Fibroblast of pulmonary artery (primary cell): ENCODE measurements at regions not wholly inside any gene's neighbourhood (a gene's known extent, or its start where the extent isn't known, plus 50 kb on each side); places are given as distances from the start of the nearest gene placed in this dataset.

Source experiments
- DNase-seq: peaks from one replicate; pipeline ENCODE4 v3.0.0-alpha.2; 2010; ENCODE audit warnings: low read depth
- H3K4me3 ChIP-seq: replicated peaks from 2 replicates; pipeline ENCODE4 v1.5.1; 2011; ENCODE audit warnings: low read depth, mild to moderate bottlenecking, control low read depth, low read length, moderate library complexity
- TF ChIP-seq, protein P1 (sequence below): IDR thresholded peaks from 2 replicates; pipeline ENCODE4 v1.5.1; 2011; ENCODE audit warnings: mild to moderate bottlenecking, control low read depth, low read length, inconsistent platforms; ENCODE audit errors: missing control alignments

DNA sequence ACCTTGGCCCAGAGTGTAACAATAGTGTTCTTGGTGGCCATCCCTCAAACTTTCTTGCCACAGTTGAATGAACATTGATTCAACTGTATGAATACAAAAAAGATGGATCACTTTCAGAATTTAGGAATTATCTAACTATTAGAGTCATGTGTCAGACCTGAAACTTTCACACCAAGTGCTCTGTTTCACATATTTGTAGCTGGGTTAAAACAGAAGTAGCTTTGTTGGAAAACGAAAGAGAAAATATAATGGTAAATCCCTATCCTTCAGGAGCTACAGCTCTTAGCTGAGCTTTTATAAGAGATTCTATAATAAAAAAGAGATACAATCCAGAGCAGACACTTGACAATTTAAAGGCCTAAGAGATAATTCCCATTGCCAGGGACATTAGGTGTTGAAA, 719.3 kb downstream of the JRKL start:
- TF ChIP-seq, protein P1, sequence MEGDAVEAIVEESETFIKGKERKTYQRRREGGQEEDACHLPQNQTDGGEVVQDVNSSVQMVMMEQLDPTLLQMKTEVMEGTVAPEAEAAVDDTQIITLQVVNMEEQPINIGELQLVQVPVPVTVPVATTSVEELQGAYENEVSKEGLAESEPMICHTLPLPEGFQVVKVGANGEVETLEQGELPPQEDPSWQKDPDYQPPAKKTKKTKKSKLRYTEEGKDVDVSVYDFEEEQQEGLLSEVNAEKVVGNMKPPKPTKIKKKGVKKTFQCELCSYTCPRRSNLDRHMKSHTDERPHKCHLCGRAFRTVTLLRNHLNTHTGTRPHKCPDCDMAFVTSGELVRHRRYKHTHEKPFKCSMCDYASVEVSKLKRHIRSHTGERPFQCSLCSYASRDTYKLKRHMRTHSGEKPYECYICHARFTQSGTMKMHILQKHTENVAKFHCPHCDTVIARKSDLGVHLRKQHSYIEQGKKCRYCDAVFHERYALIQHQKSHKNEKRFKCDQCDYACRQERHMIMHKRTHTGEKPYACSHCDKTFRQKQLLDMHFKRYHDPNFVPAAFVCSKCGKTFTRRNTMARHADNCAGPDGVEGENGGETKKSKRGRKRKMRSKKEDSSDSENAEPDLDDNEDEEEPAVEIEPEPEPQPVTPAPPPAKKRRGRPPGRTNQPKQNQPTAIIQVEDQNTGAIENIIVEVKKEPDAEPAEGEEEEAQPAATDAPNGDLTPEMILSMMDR = no peak
- no peak for DNase-seq
- H3K4me3 ChIP-seq = no peak overlapping the region

DNA sequence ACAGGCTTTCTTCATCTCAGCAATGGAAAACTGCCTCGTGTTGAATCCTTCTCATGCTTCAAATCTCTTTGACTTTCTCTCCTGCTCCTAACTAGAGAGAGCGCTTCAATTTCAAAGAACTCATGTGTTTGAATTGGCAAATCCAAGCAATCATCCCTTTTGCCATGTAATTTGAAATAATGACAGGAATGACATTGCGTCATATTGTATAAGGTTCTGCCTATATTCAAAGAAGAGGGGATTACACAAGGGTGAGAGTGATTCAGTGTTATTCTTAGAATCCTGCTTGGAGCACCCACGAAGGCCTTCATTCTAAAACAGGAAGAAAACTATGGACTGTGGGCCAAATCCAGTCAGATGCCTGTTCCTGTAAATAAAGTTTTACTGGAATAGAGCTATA, 720.6 kb downstream of the JRKL start:
- TF ChIP-seq, protein P1 = no peak
- peak; percentile 31 for DNase-seq
- no peak overlapping the region for H3K4me3 ChIP-seq

DNA sequence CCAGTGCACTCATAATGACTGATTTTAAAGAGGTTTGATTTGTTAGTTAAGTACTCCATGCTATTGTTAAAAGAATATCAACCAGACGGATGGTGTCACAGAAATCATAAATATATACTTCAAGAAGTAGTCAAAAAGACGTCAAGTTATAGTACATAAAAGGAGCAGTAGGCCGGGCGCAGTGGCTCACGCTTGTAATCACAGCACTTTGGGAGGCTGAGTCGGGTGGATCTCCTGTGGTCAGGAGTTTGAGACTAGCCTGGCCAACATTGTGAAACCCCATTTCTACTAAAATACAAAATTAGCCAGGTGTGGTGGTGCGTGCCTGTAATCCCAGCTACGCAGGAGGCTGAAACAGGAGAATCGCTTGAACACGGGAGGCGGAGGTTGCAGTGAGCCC, 721.7 kb downstream of the JRKL start:
- no peak for DNase-seq
- H3K4me3 ChIP-seq = no peak overlapping the region
- TF ChIP-seq, protein P1 = no peak

DNA sequence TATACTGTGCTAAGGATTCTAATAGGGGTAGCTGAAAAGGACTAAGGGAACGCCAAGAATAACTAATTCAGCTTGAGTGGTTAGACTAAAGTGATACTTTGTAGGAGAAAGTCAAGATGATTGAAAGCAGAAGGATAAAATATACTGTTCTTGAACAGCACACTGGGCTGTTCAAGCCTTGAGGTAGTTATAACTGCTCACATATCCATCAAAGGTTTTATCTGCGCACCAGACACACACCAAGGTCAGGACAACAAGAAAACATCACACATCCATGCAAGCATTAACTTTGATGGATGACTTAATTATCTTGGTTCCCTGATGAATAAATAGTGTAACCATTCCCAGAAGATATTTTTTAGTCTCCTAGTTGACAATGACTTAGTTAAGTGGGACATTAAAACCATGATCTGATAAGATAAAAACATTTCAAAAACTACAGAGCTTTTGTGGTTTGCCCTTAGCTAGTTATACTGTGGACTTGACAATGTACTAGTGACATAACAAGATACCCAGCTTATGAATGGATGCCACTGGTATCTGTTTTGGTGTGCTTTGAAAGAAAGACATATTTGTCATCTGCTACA, 728.9 kb downstream of the JRKL start:
- TF ChIP-seq, protein P1 = no peak
- no peak overlapping the region for H3K4me3 ChIP-seq

DNA sequence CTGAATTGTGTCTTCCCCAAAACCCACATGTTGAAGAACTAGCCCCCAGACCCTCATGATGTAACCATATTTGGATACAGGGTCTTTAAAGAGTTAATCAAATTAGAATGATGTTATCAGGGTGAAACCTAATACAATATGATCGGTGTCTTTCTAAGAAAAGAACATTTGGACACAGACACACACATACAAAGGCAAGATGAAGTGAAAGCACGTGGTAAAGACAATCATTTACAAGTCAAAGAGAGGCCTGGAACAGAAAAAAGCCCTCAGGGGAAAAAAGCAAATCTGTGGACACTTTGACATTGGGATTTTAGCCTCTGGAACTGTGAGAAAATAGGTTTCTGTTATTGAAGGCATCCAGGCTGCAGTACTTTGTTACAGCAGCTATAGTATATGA, 733.4 kb downstream of the JRKL start:
- H3K4me3 ChIP-seq = no peak overlapping the region
- TF ChIP-seq, protein P1 = no peak
- DNase-seq = no peak

More for the DNA sequence above, 728.9 kb downstream of the JRKL start:
- DNase-seq = no peak

DNA sequence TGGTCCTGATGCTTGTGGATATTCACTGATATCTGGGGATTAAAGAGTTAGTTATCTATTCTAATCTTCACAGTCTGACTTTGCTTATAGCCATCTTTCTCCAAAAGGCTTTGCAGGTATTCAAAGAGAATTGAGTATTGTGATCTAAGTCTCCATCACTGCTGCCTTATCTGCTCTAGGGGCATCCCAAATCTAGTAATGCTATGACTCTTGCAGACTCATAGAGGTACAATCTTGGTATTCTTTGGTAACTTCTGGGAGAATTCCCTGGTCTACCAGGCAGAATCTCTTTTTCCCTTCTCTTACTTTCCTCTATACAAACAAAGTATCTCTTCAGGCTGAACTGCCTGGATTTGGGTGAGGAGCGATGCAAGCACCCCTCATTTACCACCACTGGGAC, 746.3 kb downstream of the JRKL start:
- TF ChIP-seq, protein P1 = no peak
- no peak overlapping the region for H3K4me3 ChIP-seq
- no peak for DNase-seq

DNA sequence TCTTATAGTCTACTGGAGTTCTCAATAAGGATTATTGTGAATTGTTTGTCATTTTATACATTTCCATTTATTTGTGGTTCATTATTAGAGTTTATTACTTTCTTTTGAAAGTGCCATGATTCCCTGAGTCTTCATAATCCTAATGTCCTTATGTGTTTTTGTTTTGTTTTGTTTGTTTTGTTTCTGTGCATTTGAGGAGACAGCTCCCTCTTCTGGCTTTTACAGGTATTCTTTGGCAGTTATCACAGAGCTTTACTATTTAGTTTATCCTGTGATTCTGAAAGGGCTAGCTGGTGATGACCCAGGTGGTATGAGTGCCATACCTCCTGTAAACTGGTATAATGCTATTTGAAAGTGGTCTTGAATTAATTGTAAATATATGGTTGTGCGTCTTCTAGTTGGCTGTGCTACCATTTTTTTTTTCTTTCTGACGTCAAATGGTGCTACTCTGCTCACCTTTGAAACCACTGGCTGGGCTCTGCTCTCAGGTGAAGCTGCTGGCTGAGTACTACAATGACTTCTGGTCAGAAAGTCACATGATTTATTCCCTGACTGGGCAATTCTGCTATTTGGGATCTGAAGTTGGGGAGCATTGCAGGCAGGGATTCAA, 751.2 kb downstream of the JRKL start:
- H3K4me3 ChIP-seq = no peak overlapping the region
- DNase-seq = peak; percentile 54
- TF ChIP-seq, protein P1 = peak; percentile 74
